Prostate gland (tissue), 2 donors: ENCODE measurements at regions not wholly inside any gene's neighbourhood (a gene's known extent, or its start where the extent isn't known, plus 50 kb on each side); places are given as distances from the start of the nearest gene placed in this dataset.

Source experiments
- DNase-seq: peaks from one replicate; pipeline ENCODE4 v3.0.0-alpha.2; 2019; ENCODE audit warnings: low spot score
- H3K27ac ChIP-seq, 2 donors: fragments of 200-600 bp; sonication (generic); 2 replicates each; pipeline ENCODE4 v1.5.1; 2017 to 2019
- H3K27me3 ChIP-seq: fragments of 200-600 bp; sonication (generic); replicated peaks from 2 replicates; pipeline ENCODE4 v1.5.1; 2019; ENCODE audit not compliant: insufficient read depth
- H3K36me3 ChIP-seq, 2 donors: fragments of 200-600 bp; sonication (generic); 1 replicate in 1 of 2; 2 replicates in 1 of 2; pipeline versions ENCODE4 v1.5.1 to v1.8.1; 2017 to 2019
- H3K4me1 ChIP-seq: fragments of 200-600 bp; sonication (generic); replicated peaks from 2 replicates; pipeline ENCODE4 v1.5.1; 2019
- H3K4me3 ChIP-seq, 2 donors: fragments of 200-600 bp; sonication (generic); 2 replicates each; pipeline ENCODE4 v1.5.1; 2017 to 2019
- H3K9me3 ChIP-seq: fragments of 200-600 bp; sonication (generic); 2 replicates; pipeline ENCODE4 v1.5.1; 2017
- POLR2A ChIP-seq: fragments of 450-650 bp; IDR thresholded peaks from one replicate; pipeline ENCODE4 v1.6.1; 2016; ENCODE audit warnings: antibody characterized with exemption, mild to moderate bottlenecking
- POLR2AphosphoS5 ChIP-seq: sonication (generic); formaldehyde crosslinking; IDR thresholded peaks from one replicate; pipeline ENCODE4 v1.6.1; 2017; ENCODE audit warnings: antibody characterized with exemption
- WGBS: methylation state at CpG from one replicate; pipeline ENCODE4 v1.1.5; 2018; 5-methylcytosine and 5-hydroxymethylcytosine counted together
- intact Hi-C: fragments of 100-400 bp; cut with DNase I; formaldehyde crosslinking; loops from one replicate; pipeline ENCODE4 v1.14.2; 2022
- TF ChIP-seq, protein P1 (sequence below), 4 experiments: fragments of 200-600 bp in 2 of 4; fragments of 450-650 bp in 2 of 4; sonication (generic) in 2 of 4; IDR thresholded peaks; 1 replicate in 3 of 4; 2 replicates in 1 of 4; pipeline ENCODE4 v1.5.1; 2016 to 2019; ENCODE audit warnings: antibody characterized with exemption in 4 of 4, mild to moderate bottlenecking in 2 of 4, moderate library complexity in 2 of 4

DNA sequence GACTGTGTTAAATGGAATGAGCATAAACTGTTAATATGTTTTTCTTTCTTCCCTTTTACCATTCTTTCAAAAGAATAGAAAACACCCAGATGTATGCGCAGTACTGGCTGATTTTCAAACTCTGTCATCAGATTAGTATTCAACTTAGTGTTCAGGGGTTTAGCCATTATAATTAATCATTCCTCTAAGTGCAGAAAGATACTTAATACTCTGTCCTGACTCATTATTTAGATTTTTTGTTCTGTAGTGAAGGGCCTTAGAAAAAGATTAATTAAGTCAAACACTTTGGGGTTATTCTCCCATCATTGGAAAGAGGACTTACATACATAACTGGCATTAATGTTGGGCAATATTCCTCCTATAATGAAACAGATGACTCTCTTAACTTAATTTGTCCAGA lies 1316.7 kb upstream of the SLC10A2 start:
- TF ChIP-seq POLR2AphosphoS5: no peak
- TF ChIP-seq, protein P1, sequence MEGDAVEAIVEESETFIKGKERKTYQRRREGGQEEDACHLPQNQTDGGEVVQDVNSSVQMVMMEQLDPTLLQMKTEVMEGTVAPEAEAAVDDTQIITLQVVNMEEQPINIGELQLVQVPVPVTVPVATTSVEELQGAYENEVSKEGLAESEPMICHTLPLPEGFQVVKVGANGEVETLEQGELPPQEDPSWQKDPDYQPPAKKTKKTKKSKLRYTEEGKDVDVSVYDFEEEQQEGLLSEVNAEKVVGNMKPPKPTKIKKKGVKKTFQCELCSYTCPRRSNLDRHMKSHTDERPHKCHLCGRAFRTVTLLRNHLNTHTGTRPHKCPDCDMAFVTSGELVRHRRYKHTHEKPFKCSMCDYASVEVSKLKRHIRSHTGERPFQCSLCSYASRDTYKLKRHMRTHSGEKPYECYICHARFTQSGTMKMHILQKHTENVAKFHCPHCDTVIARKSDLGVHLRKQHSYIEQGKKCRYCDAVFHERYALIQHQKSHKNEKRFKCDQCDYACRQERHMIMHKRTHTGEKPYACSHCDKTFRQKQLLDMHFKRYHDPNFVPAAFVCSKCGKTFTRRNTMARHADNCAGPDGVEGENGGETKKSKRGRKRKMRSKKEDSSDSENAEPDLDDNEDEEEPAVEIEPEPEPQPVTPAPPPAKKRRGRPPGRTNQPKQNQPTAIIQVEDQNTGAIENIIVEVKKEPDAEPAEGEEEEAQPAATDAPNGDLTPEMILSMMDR (IDR thresholded peaks at IDR 0.05): no peak
- no peak for TF ChIP-seq POLR2A
- no peak overlapping the region for H3K4me3 ChIP-seq
- WGBS: 84% methylated on average over 1 of the region's 1 CpG
- no peaks in the 10 kb centered on the region for H3K27me3 ChIP-seq
- H3K4me1 ChIP-seq: no peaks in the 10 kb centered on the region
- no peaks in the 10 kb centered on the region for H3K9me3 ChIP-seq
- no peak for DNase-seq
- H3K27ac ChIP-seq: no peak overlapping the region
- H3K36me3 ChIP-seq: no peaks in the 10 kb centered on the region
- intact Hi-C loops: no loop called here

DNA sequence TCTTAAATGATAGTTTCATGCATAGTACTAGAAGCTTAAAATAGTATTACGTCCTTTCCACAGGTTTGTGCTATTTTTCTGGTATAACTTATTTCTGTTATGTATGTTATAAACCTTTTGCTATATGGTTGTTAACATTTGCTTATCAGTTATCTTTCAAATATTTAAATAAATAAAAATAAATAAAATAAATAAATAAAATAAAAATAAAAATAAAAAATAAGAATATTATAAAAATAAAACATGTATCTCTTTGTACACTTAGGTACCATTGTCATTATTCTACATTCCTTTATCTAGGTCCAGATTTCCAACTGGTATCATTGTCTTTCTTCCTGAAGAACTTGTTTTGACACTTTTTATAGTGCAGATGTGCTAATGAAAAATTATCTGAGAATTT lies 1310.4 kb upstream of the SLC10A2 start:
- no peak for TF ChIP-seq POLR2AphosphoS5
- no peak for TF ChIP-seq POLR2A
- H3K4me3 ChIP-seq: no peak overlapping the region
- no peaks in the 10 kb centered on the region for H3K4me1 ChIP-seq
- H3K36me3 ChIP-seq: no peaks in the 10 kb centered on the region
- 93% methylated on average over 1 of the region's 1 CpG for WGBS
- intact Hi-C loops: no loop called here
- no peak for DNase-seq
- no peaks in the 10 kb centered on the region for H3K9me3 ChIP-seq
- no peak overlapping the region for H3K27ac ChIP-seq
- H3K27me3 ChIP-seq: no peaks in the 10 kb centered on the region

DNA sequence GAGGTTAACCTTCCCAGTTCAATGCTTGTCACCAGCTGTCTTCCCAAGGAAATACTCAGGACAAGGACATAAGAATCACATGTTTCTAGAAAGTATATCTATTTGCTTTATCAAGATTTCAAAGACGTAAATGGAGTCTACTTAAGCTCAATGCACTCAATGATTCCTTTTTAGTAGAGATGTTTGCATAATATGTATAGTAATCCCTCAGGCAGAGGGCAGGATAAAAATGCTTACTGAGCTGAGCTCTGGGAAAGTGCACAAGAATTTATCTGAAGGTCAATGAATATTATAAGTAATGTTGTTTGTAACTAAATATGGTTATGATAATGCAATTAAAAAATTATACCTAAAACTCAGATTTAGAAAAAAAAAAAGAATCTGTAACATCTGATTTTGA lies 1309.4 kb upstream of the SLC10A2 start:
- WGBS: 84% methylated on average over 1 of the region's 1 CpG
- no peaks in the 10 kb centered on the region for H3K9me3 ChIP-seq
- H3K4me3 ChIP-seq: no peak overlapping the region
- H3K27ac ChIP-seq: no peak overlapping the region
- H3K27me3 ChIP-seq: no peaks in the 10 kb centered on the region
- TF ChIP-seq, protein P1 (IDR thresholded peaks at IDR 0.05): no peak
- no peak for TF ChIP-seq POLR2A
- TF ChIP-seq POLR2AphosphoS5: no peak
- H3K4me1 ChIP-seq: no peaks in the 10 kb centered on the region
- intact Hi-C loops: no loop called here
- DNase-seq: no peak
- no peaks in the 10 kb centered on the region for H3K36me3 ChIP-seq

DNA sequence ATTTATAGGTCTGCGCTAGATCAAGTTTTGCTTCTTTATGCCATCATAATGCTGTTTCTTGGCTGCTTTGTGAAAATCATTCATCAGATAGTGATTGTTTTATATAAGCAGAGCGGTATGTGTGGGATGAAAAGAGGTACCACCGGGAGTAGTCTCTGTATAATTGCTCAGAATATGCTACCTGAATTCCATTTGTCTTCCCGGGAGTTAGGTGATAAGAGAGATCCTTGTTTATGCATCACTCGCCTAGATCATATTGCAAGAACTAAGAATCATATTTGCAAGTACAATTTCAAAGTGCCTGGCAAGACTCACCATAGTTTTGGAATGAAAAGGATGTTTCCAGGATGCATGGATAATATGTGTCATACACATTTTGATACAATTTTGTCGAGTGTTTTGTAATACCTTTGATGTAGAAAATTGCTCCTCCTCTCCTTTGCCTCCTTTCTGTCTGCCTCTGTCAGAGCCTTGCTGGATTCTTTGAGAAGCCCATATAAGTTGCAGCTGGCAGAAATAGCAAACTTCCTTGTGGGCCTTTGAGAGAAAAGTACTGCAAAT lies 1306.0 kb upstream of the SLC10A2 start:
- 44% methylated on average over 6 of the region's 6 CpGs for WGBS
- Histone ChIP-seq H3K4me3 (no peak overlapping the region), H3K9me3 (no peaks in the 10 kb centered on the region), H3K27me3 (no peaks in the 10 kb centered on the region), H3K4me1 (no peaks in the 10 kb centered on the region), H3K27ac (no peak overlapping the region), H3K36me3 (no peaks in the 10 kb centered on the region)
- intact Hi-C loops: no loop called here
- TF ChIP-seq POLR2AphosphoS5 (no peak), POLR2A (no peak)
- TF ChIP-seq, protein P1 (IDR thresholded peaks at IDR 0.05): no peak
- DNase-seq: no peak

DNA sequence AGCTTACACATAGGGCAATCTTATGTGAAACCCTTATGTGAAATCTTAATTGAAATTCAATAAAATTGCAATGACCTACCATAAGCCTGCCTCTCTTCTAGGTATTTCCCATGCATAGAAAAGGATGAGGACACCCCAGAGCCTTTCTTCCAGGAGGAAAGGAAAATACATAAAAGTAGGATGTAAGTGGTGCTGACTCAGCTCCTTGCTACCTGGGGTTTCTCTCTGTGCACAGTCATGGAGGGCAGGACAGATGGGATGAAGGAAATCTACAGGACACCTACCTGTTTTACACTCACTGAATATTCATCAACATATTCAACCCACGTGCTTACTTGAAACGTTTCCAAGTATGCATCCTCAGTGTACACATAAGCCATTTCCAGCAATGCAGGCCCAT lies 1299.2 kb upstream of the SLC10A2 start:
- no peaks in the 10 kb centered on the region for H3K36me3 ChIP-seq
- DNase-seq: no peak
- TF ChIP-seq, protein P1 (IDR thresholded peaks at IDR 0.05): no peak
- TF ChIP-seq POLR2AphosphoS5 (no peak), POLR2A (no peak)
- WGBS: 87% methylated on average over 2 of the region's 2 CpGs
- intact Hi-C loops: no loop called here
- no peak overlapping the region for H3K4me3 ChIP-seq
- H3K27me3 ChIP-seq: no peaks in the 10 kb centered on the region
- H3K4me1 ChIP-seq: no peaks in the 10 kb centered on the region
- H3K9me3 ChIP-seq: no peaks in the 10 kb centered on the region
- no peak overlapping the region for H3K27ac ChIP-seq
